22Rv1 (cell line): ENCODE measurements at regions not wholly inside any gene's neighbourhood (a gene's known extent, or its start where the extent isn't known, plus 50 kb on each side); places are given as distances from the start of the nearest gene placed in this dataset.
"Not testable (repeated sequence)": the region's sequence is repeated elsewhere in the genome, so short reads cannot be mapped to it uniquely, and the experiment has no call there.

Experiments
- ZFX ChIP-seq: fragments of 450-650 bp; IDR thresholded peaks from 2 replicates; pipeline ENCODE4 v1.6.1; 2017; ENCODE audit warnings: antibody characterized with exemption, borderline replicate concordance
- TF ChIP-seq, protein P1 (sequence below): fragments of 450-650 bp; IDR thresholded peaks from 2 replicates; pipeline ENCODE4 v1.5.1; 2017; ENCODE audit warnings: mild to moderate bottlenecking

DNA sequence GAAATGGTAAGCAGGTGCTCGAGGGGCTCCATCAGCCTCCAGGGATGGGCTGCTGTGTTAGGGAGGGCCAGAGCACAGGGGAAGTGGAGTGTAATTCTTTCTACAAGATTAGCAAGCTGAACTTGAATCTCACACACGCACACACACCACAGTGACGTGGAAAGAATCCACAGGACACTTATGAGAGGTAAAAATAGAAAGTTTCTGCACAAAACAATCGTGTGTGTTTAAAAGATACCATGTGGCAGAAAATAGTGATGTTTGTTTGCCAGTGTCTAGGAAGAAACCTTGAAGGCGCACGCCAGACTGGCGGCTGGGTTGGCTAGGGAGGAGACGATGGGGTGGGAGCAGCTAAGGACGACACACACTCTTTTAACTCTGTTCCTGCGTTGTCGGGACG is 323.6 kb upstream of the PLGLB1 start:
- TF ChIP-seq, protein P1, sequence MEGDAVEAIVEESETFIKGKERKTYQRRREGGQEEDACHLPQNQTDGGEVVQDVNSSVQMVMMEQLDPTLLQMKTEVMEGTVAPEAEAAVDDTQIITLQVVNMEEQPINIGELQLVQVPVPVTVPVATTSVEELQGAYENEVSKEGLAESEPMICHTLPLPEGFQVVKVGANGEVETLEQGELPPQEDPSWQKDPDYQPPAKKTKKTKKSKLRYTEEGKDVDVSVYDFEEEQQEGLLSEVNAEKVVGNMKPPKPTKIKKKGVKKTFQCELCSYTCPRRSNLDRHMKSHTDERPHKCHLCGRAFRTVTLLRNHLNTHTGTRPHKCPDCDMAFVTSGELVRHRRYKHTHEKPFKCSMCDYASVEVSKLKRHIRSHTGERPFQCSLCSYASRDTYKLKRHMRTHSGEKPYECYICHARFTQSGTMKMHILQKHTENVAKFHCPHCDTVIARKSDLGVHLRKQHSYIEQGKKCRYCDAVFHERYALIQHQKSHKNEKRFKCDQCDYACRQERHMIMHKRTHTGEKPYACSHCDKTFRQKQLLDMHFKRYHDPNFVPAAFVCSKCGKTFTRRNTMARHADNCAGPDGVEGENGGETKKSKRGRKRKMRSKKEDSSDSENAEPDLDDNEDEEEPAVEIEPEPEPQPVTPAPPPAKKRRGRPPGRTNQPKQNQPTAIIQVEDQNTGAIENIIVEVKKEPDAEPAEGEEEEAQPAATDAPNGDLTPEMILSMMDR: not testable (repeated sequence)
- TF ChIP-seq ZFX: not testable (repeated sequence)
